ENCODE measurements at regions not wholly inside any gene's neighbourhood (a gene's known extent, or its start where the extent isn't known, plus 50 kb on each side); places are given as distances from the start of the nearest gene placed in this dataset.

- Mint-ChIP-seq H3K36me3 (peaks cover 9% of the 10 kb centered on the region; the same call in 1 of the 2 replicates), H3K4me1 (peaks cover 15% of the 10 kb centered on the region), H3K4me3 (no peak overlapping the region), H3K27me3 (ENCODE audit: low read depth) (no peaks in the 10 kb centered on the region), H3K9me3 (peaks cover 24% of the 10 kb centered on the region), H3K27ac (no peak overlapping the region)
- ChIA-PET POLR2A (no interaction called here), CTCF (no interaction called here)
- ATAC-seq (no peak), DNase-seq (ENCODE audit: low spot score) (no peak)
- no peak for TF ChIP-seq KAT7 (CRISPR knock-in tag; IDR thresholded peaks at IDR 0.05; ENCODE audit: borderline replicate concordance)
- TF ChIP-seq ATF2 (CRISPR knock-in tag; IDR thresholded peaks at IDR 0.05; ENCODE audit: borderline replicate concordance, low read depth), result no peak
- no peak for TF ChIP-seq GTF2I (CRISPR knock-in tag; conservative IDR thresholded peaks at IDR 0.05)
- TF ChIP-seq SP1 (CRISPR knock-in tag; conservative IDR thresholded peaks at IDR 0.05), result no peak
- TF ChIP-seq ZSCAN18 (CRISPR knock-in tag; IDR thresholded peaks at IDR 0.05), result no peak
- no peak for TF ChIP-seq GABPB1 (CRISPR knock-in tag; IDR thresholded peaks at IDR 0.05)
- no peak for TF ChIP-seq ZNF281 (CRISPR knock-in tag; IDR thresholded peaks at IDR 0.05)
- no peak for TF ChIP-seq ETV6 (CRISPR knock-in tag; IDR thresholded peaks at IDR 0.05)
- no peak for TF ChIP-seq ZBTB43 (CRISPR knock-in tag; IDR thresholded peaks at IDR 0.05)
- TF ChIP-seq PRDM15 (CRISPR knock-in tag; IDR thresholded peaks at IDR 0.05), result no peak
- no peak for TF ChIP-seq ERG (CRISPR knock-in tag; IDR thresholded peaks at IDR 0.05)
- TF ChIP-seq E2F5 (CRISPR knock-in tag; IDR thresholded peaks at IDR 0.05), result no peak
- no peak for TF ChIP-seq NR1H2 (CRISPR knock-in tag; IDR thresholded peaks at IDR 0.05)
- TF ChIP-seq STAT6 (CRISPR knock-in tag; conservative IDR thresholded peaks at IDR 0.05; ENCODE audit: low read depth), result no peak
- TF ChIP-seq FOXK1 (CRISPR knock-in tag; IDR thresholded peaks at IDR 0.05), result no peak
- no peak for TF ChIP-seq ARID4B (CRISPR knock-in tag; IDR thresholded peaks at IDR 0.05; ENCODE audit: borderline replicate concordance)
Observed at GRCh38 chr11:129308241-129308865, 67.3 kb upstream of the BARX2 start.
